ENCODE measurements at regions not wholly inside any gene's neighbourhood (a gene's known extent, or its start where the extent isn't known, plus 50 kb on each side); places are given as distances from the start of the nearest gene placed in this dataset.
A peak's percentile ranks its signal among the peaks of the same experiment; 100 is the strongest.

DNA sequence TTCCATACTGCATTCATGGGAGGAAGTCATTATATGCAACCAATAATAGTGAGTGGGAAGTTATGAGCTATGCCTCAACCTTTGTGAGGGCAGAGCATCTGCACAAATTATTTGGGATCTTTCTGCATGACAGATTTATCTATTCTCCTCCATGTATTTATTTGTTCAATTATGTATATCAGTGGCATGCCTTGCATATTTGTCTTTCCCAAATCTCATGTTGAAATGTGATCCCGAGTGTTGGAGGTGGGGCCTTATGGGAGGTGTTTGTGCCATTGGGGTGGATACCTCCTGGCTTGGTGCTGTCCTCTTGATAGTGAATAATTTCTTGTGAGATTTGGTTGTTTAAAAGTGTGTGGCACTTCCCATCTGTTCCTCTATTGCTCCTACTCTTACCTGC is 1246.0 kb upstream of the CITED2 start:
- no peak for ATAC-seq
- Mint-ChIP-seq H3K27ac (no peak overlapping the region), H3K36me3 (no peaks in the 10 kb centered on the region), H3K9me3 (peaks cover 2 to 3% of the 10 kb centered on the region in 2 donors)
- DNase-seq (ENCODE audit: low spot score in 2 of 2): no peak

GRCh38 chr6:140609956-140610355 is 1235.5 kb upstream of the CITED2 start:
- no peak for DNase-seq (ENCODE audit: low spot score in 2 of 2)
- H3K36me3 Mint-ChIP-seq: no peaks in the 10 kb centered on the region

DNA sequence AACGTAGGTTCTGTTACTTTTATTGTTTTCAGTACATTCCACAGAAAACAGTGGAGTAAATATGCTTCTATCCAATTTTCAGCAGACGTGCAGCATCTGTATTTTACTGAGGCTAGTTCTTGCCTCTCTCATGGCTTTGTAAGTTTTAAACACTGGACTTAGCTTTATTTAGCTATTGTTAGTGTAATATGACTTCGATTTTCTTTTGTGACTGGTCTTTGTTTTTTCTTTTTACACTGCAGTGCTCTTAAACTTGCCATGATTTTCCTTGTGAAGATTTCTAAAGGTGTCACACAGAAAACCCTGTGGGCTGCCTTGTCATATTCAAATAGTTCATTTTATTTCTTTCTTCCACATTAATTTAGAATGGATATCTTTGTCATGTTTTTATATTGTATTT is 1234.9 kb upstream of the CITED2 start:
- ATAC-seq: no peak
- Mint-ChIP-seq H3K9me3 (no peaks in the 10 kb centered on the region), H3K36me3 (no peaks in the 10 kb centered on the region), H3K27ac (no peak overlapping the region)
- DNase-seq (ENCODE audit: low spot score in 2 of 2): no peak

More at GRCh38 chr6:140609956-140610355, 1235.5 kb upstream of the CITED2 start:
- H3K9me3 Mint-ChIP-seq: no peaks in the 10 kb centered on the region
- no peak for ATAC-seq
- H3K27ac Mint-ChIP-seq: no peak overlapping the region

GRCh38 chr6:140604786-140605185 is 1230.3 kb upstream of the CITED2 start:
- DNase-seq (ENCODE audit: low spot score in 2 of 2) (no peak), ATAC-seq (no peak)
- no peaks in the 10 kb centered on the region for H3K9me3 Mint-ChIP-seq
- no peak overlapping the region for H3K27ac Mint-ChIP-seq
- no peaks in the 10 kb centered on the region for H3K36me3 Mint-ChIP-seq

- DNase-seq (ENCODE audit: low spot score in 2 of 2) (no peak), ATAC-seq (no peak)
- Mint-ChIP-seq H3K36me3 (no peaks in the 10 kb centered on the region), H3K27ac (no peak overlapping the region), H3K9me3 (no peaks in the 10 kb centered on the region)
These were observed 1228.2 kb upstream of the CITED2 start for GRCh38 chr6:140602431-140603248.

GRCh38 chr6:140601021-140601808 is 1226.8 kb upstream of the CITED2 start:
- no peak overlapping the region for H3K27ac Mint-ChIP-seq

DNA sequence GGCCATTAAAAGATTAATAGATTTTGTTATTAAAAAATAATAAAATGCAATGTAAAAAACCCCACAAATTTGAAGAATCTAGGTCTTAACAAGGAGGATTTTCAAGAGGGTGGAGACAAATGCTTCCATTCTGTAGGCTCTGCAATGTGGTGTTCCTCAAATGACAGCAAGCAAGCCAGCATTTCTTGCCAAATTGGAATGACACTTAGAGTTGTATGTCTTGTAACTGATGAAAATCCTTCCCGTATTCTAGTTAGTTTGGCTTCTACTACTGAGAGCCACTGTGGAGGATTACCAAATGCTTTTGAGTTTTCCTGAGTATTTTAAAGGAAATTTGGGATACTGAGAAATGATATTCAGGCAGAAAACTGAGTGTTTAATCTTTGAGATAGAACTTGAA is 1225.5 kb upstream of the CITED2 start:
- H3K27ac Mint-ChIP-seq: no peak overlapping the region
- no peaks in the 10 kb centered on the region for H3K36me3 Mint-ChIP-seq

More at GRCh38 chr6:140601021-140601808, 1226.8 kb upstream of the CITED2 start:
- Mint-ChIP-seq H3K9me3 (no peaks in the 10 kb centered on the region), H3K36me3 (no peaks in the 10 kb centered on the region)
- DNase-seq (ENCODE audit: low spot score in 2 of 2) (no peak), ATAC-seq (no peak)

GRCh38 chr6:140597181-140597580 is 1222.7 kb upstream of the CITED2 start:
- peaks cover 5 to 9% of the 10 kb centered on the region in 2 donors for H3K9me3 Mint-ChIP-seq
- DNase-seq (ENCODE audit: low spot score in 2 of 2) (no peak), ATAC-seq (no peak)
- no peak overlapping the region for H3K27ac Mint-ChIP-seq
- H3K36me3 Mint-ChIP-seq: no peaks in the 10 kb centered on the region

More for the DNA sequence above, 1225.5 kb upstream of the CITED2 start:
- peaks cover 0 to 4% of the 10 kb centered on the region in 2 donors for H3K9me3 Mint-ChIP-seq
- DNase-seq (ENCODE audit: low spot score in 2 of 2) (no peak), ATAC-seq (no peak)

DNA sequence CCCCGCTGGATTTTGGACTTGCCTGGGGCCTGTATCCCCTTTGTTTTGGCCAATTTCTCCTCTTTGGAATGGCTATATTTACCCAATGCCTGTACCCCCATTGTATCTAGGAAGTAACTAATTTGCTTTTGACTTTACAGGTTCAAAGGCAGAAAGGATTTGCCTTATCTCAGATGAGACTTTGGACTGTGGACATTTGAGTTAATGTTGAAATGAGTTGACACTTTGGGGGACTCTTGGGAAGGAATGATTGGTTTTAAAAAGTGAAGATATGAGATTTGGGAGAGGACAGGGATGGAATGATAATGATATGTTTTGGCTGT is 1220.3 kb upstream of the CITED2 start:
- no peak for DNase-seq (ENCODE audit: low spot score in 2 of 2)
- ATAC-seq: no peak
- H3K27ac Mint-ChIP-seq: no peak overlapping the region
- H3K36me3 Mint-ChIP-seq: no peaks in the 10 kb centered on the region
- H3K9me3 Mint-ChIP-seq: peaks cover 5 to 9% of the 10 kb centered on the region in 2 donors

DNA sequence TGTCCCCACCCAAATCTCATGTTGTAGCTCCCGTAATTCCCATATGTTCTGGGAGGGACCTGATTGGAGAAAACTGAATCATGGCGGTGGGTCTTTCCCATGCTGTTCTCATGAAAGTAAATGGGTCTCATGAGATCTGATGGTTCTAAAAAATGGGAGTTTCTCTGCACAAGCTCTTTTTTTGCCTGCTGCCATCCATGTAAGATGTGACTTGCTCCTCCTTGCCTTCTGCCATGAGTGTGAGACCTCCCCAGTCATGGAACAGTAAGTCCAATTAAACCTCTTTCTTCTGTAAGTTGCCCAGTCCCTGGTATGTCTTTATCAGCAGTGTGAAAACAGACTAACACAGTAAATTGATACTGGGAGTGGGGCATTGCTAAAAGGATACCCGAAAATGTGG is 1218.4 kb upstream of the CITED2 start:
- no peak for DNase-seq (ENCODE audit: low spot score in 2 of 2)
- ATAC-seq: no peak
- Mint-ChIP-seq H3K27ac (no peak overlapping the region), H3K36me3 (no peaks in the 10 kb centered on the region), H3K9me3 (peaks cover 5 to 9% of the 10 kb centered on the region in 2 donors)

DNA sequence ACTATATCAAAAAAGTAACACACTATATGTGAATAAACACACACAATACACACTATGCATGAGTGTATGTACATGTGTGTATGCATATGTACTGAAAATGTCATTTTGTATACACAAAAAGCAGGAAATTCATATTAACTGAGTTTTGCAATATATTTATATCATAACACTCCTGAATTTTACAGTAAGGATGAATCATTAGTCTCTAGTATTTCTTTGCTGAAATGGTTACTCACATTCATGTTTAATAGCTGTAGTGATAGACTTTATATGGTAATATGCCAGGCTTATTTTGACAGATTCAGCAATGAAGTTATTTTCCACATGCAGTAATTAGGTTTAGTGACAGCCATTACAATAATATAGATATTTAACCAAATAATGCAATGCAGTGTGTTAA is 1216.2 kb upstream of the CITED2 start:
- Mint-ChIP-seq H3K27ac (no peak overlapping the region), H3K36me3 (no peaks in the 10 kb centered on the region), H3K9me3 (peaks cover 9 to 11% of the 10 kb centered on the region in 2 donors)
- ATAC-seq (no peak), DNase-seq (ENCODE audit: low spot score in 2 of 2) (no peak)

DNA sequence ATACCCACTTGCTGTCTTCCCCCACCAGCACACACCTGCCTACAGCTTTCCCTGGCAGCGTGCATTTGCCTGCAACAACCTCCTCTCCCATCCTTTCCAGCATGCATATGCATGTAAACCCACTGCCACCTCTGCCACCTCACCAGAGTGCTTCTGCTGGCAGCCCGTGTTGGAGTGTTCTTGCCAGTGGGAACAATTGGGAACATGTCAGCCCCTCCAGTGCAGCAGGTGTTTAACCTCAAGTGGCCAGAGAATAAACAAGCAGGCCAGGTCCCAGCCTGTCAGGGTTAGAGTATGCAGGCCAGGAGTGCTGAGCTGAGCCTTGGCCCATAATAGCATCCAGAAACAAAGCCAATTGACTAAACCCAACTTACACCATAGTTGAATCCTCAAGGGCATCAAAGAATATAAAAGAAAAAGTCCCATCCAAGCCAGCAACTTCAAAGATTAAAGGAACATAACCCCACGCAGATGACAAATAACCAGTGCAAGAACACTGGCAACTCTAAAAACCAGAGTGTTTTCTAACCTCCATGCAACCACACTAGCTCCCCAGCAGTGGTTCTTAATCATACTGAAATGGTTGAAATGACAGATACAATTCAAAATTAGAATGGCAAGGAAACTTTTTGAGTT is 1212.1 kb upstream of the CITED2 start:
- Mint-ChIP-seq H3K36me3 (no peaks in the 10 kb centered on the region), H3K27ac (peak overlapping the region in 1 of 2 donors; percentile 81), H3K9me3 (peaks cover 0 to 13% of the 10 kb centered on the region in 2 donors)
- DNase-seq (ENCODE audit: low spot score in 2 of 2) (peak in 1 of 2 donors; percentile 12), ATAC-seq (peak; percentile 92 to 96)

- H3K27ac Mint-ChIP-seq: peak overlapping the region in 1 of 2 donors; percentile 31
- ATAC-seq (peak; percentile 29 to 55), DNase-seq (ENCODE audit: low spot score in 2 of 2) (no peak)
- peaks cover 0 to 8% of the 10 kb centered on the region in 2 donors for H3K9me3 Mint-ChIP-seq
- no peaks in the 10 kb centered on the region for H3K36me3 Mint-ChIP-seq
These were observed 1207.2 kb upstream of the CITED2 start for GRCh38 chr6:140581601-140582000.

- Mint-ChIP-seq H3K36me3 (no peaks in the 10 kb centered on the region), H3K27ac (no peak overlapping the region), H3K9me3 (no peaks in the 10 kb centered on the region)
- no peak for DNase-seq (ENCODE audit: low spot score in 2 of 2)
- ATAC-seq: no peak
These were observed 1205.5 kb upstream of the CITED2 start for GRCh38 chr6:140579918-140580317.

GRCh38 chr6:140576004-140576555 is 1201.6 kb upstream of the CITED2 start:
- no peak for ATAC-seq
- DNase-seq (ENCODE audit: low spot score in 2 of 2): no peak
- no peaks in the 10 kb centered on the region for H3K36me3 Mint-ChIP-seq
- no peak overlapping the region for H3K27ac Mint-ChIP-seq
- H3K9me3 Mint-ChIP-seq: no peaks in the 10 kb centered on the region

DNA sequence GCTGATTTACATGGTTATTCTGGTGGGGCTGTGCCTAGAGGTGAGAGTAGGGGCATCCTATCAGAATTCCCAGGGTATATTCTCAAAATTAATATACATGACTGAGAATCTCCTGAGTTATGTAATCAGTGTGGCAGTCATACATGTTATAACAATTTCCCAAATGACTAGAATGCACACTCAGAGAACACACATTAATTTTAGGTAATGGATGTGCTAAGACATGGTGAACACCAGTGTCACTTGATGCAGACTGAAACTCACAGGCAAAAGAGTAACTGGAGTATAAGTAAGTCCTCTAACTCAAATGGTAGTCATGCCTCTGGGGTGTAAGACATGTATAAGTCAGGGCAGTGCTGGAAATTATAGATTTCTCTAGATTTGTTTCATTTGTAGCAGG is 1198.4 kb upstream of the CITED2 start:
- Mint-ChIP-seq H3K9me3 (no peaks in the 10 kb centered on the region), H3K27ac (no peak overlapping the region), H3K36me3 (no peaks in the 10 kb centered on the region)
- DNase-seq (ENCODE audit: low spot score in 2 of 2) (no peak), ATAC-seq (no peak)

DNA sequence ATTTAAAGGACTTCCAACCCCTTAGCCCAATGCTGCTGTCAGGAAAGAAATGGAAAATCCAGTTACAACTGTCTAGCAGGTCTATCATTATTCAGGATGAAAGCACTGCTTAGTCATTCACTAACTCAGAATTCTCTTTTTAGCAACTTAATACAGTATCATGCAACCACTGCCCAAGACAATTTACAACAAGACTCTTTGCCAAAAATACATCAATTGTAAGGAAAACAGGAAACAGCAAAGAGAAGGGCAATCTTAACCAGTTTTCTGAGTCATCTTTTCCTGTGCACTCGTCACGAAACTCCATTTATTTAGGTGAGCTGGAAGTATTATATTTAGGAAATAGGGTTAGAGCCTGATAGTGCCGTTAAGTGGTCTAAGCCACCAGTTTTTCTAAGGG is 1197.7 kb upstream of the CITED2 start:
- no peak for ATAC-seq
- Mint-ChIP-seq H3K36me3 (no peaks in the 10 kb centered on the region), H3K9me3 (no peaks in the 10 kb centered on the region), H3K27ac (no peak overlapping the region)
- DNase-seq (ENCODE audit: low spot score in 2 of 2): no peak

Measured in activated naive CD4-positive, alpha-beta T cell treated with anti-CD3 and anti-CD28 coated beads, Interleukin-2, amount 50 U/mL, for 72 hours (primary cell).